HEK293T (cell line): ENCODE measurements at regions not wholly inside any gene's neighbourhood (a gene's known extent, or its start where the extent isn't known, plus 50 kb on each side); places are given as distances from the start of the nearest gene placed in this dataset.

ENCODE experiments used
- FOXA1 ChIP-seq: fragments of 450-650 bp; IDR thresholded peaks from 2 replicates; pipeline ENCODE4 v1.6.1; 2016; ENCODE audit warnings: mild to moderate bottlenecking
- SP1 ChIP-seq: fragments of 450-650 bp; IDR thresholded peaks from 2 replicates; pipeline ENCODE4 v1.6.1; 2017
- TARDBP ChIP-seq: fragments of 450-650 bp; IDR thresholded peaks from 2 replicates; pipeline ENCODE4 v1.6.1; 2016

- TF ChIP-seq SP1, result no peak
- no peak for TF ChIP-seq FOXA1
- no peak for TF ChIP-seq TARDBP
These were observed 153.5 kb downstream of the KCNRG start for GRCh38 chr13:50168786-50169185.
